ENCODE measurements at regions not wholly inside any gene's neighbourhood (a gene's known extent, or its start where the extent isn't known, plus 50 kb on each side); places are given as distances from the start of the nearest gene placed in this dataset.
A peak's percentile ranks its signal among the peaks of the same experiment; 100 is the strongest.

GRCh38 chr17:77827511-77827910, 131.0 kb upstream of the TNRC6C start:
- POLR2A ChIA-PET (ENCODE audit: partially characterized antibody) = interaction anchor here (0.8 to 1.4 kb wide), 3 partner anchors 8 to 131 kb away, joined by 3 to 4 read pairs (median 3); partner anchors contain the start of gene TNRC6C
- Histone ChIP-seq H3K18ac (ENCODE audit: extremely low read depth, low read length) (peak overlapping the region; percentile 71), H3K9me3 (ENCODE audit: insufficient read depth in 2 of 2, low read depth in 1 of 2, low read length in 1 of 2) (no peaks in the 10 kb centered on the region), H3K9ac (replicated peaks in 1 of 4; ENCODE audit: extremely low read depth in 1 of 4, low read depth in 3 of 4, low read length in 3 of 4) (no peak overlapping the region), H3K4me1 (replicated peaks in 1 of 4; ENCODE audit: control insufficient read depth in 3 of 4, insufficient read depth in 4 of 4, low read length in 3 of 4) (peaks cover 0 to 33% (median 17%) of the 10 kb centered on the region in 4 experiments; a peak in 6 of 7 replicates), H2AFZ (ENCODE audit: low read length) (no peak overlapping the region), H2BK5ac (ENCODE audit: low read depth, low read length) (peak overlapping the region; percentile 78; the same call in 1 of the 2 replicates), H3K4me3 (ENCODE audit: extremely low read depth in 1 of 4, insufficient read depth in 2 of 4, low read depth in 3 of 4, low read length in 4 of 4) (no peak overlapping the region), H3K27ac (ENCODE audit: low read depth, low read length) (no peak overlapping the region), H3K23me2 (ENCODE audit: low read depth, low read length) (no peaks in the 10 kb centered on the region; the same call in 1 of the 2 replicates), H4K5ac (ENCODE audit: insufficient read length, low read depth, low read length) (no peak overlapping the region), H3K56ac (replicated peaks; ENCODE audit: insufficient read length, low read depth, low read length) (no peak overlapping the region), H3K14ac (ENCODE audit: insufficient read length) (no peak overlapping the region), H3K23ac (ENCODE audit: insufficient read length) (no peak overlapping the region), H3K36me3 (ENCODE audit: control insufficient read depth in 2 of 4, insufficient read depth in 4 of 4, low read length in 3 of 4) (no peaks in the 10 kb centered on the region), H2BK20ac (ENCODE audit: low read length) (peak overlapping the region; percentile 86), H3K79me1 (ENCODE audit: low read depth, low read length) (no peaks in the 10 kb centered on the region), H3K79me2 (ENCODE audit: control insufficient read depth in 1 of 2, insufficient read depth in 2 of 2, low read length in 2 of 2) (no peaks in the 10 kb centered on the region), H2BK120ac (replicated peaks; ENCODE audit: low read depth, low read length) (no peak overlapping the region), H2BK15ac (ENCODE audit: low read length) (0 out of 2 replicates have a peak overlapping the region, but pooled peaks have one; percentile 53), H4K20me1 (replicated peaks in 1 of 2; ENCODE audit: control insufficient read depth in 1 of 2, insufficient read depth in 2 of 2, low read length in 2 of 2) (no peaks in the 10 kb centered on the region), H3K4ac (replicated peaks; ENCODE audit: insufficient read length, low read depth, low read length) (no peak overlapping the region), H2BK12ac (ENCODE audit: low read depth, low read length) (peak overlapping the region; percentile 97; the same call in 1 of the 2 replicates), H4K8ac (ENCODE audit: extremely low read depth, insufficient read depth, low read length) (no peak overlapping the region; the same call in 1 of the 2 replicates), H3K27me3 (replicated peaks in 1 of 4; ENCODE audit: control insufficient read depth in 3 of 4, extremely low read depth in 1 of 4, insufficient read depth in 3 of 4, low read length in 3 of 4) (no peaks in the 10 kb centered on the region; a peak in 3 of 7 replicates), H2AK5ac (ENCODE audit: low read depth, low read length) (peak overlapping the region; percentile 80; the same call in 1 of the 2 replicates), H4K91ac (replicated peaks; ENCODE audit: insufficient read length, low read length) (no peak overlapping the region), H3K4me2 (ENCODE audit: insufficient read depth in 1 of 2, low read depth in 2 of 2, low read length in 2 of 2) (no peak overlapping the region)
- CTCF ChIA-PET (ENCODE audit: partially characterized antibody) = interaction anchor here (0.6 to 2.0 kb wide), 5 partner anchors 8 to 326 kb away, joined by 3 to 5 read pairs (median 3); no protein-coding TSS in a partner anchor
- DNase-seq (ENCODE audit: low read depth in 1 of 2, low spot score in 2 of 2) (no peak), FAIRE-seq (no peak)
- 84% methylated on average over 5 of the region's 5 CpGs; no CpG with 5 or more reads in 1 of the 2 experiments for WGBS, 2 experiments (ENCODE audit: extremely low coverage in 1 of 2, insufficient coverage in 1 of 2, insufficient read length in 1 of 2, insufficient replicate concordance in 2 of 2, low coverage in 1 of 2, low lambda C conversion rate in 2 of 2, missing lambda C conversion rate in 1 of 2)
- TF ChIP-seq ZNF274 (IDR thresholded peaks at IDR 0.05; ENCODE audit: borderline replicate concordance, extremely low read depth, low read length) (no peak), KDM1A (IDR thresholded peaks at IDR 0.05; ENCODE audit: borderline replicate concordance, low read length) (no peak), SIX5 (IDR thresholded peaks at IDR 0.05; ENCODE audit: low read depth, low read length) (no peak), SP4 (IDR thresholded peaks at IDR 0.05; ENCODE audit: low read length) (no peak), TEAD4 (IDR thresholded peaks at IDR 0.05; ENCODE audit: low read depth, low read length) (no peak), TAF1 (IDR thresholded peaks at IDR 0.05; ENCODE audit: low read depth, low read length) (no peak), SIRT6 (IDR thresholded peaks at IDR 0.05; ENCODE audit: low read length) (no peak), POLR2A (IDR thresholded peaks at IDR 0.05; ENCODE audit: control extremely low read depth in 1 of 2, low read depth in 2 of 2, low read length in 2 of 2) (no peak), KDM4A (IDR thresholded peaks at IDR 0.05; ENCODE audit: low read depth, low read length, severe bottlenecking) (no peak), EP300 (IDR thresholded peaks at IDR 0.05; ENCODE audit: borderline replicate concordance in 1 of 2, low read depth in 2 of 2, low read length in 2 of 2) (no peak), RXRA (IDR thresholded peaks at IDR 0.05; ENCODE audit: insufficient read depth, low read depth, low read length) (no peak), CHD2 (IDR thresholded peaks at IDR 0.05; ENCODE audit: low read length) (no peak), SP2 (IDR thresholded peaks at IDR 0.05; ENCODE audit: low read length) (no peak), RAD21 (IDR thresholded peaks at IDR 0.05 in 1 of 2, conservative IDR thresholded peaks at IDR 0.05 in 1 of 2; ENCODE audit: low read depth in 2 of 2, low read length in 2 of 2) (no peak), MAFK (IDR thresholded peaks at IDR 0.05; ENCODE audit: low read depth, low read length) (no peak)
